ENCODE measurements at regions not wholly inside any gene's neighbourhood (a gene's known extent, or its start where the extent isn't known, plus 50 kb on each side); places are given as distances from the start of the nearest gene placed in this dataset.

- no peaks in the 10 kb centered on the region for H3K36me3 ChIP-seq (ENCODE audit: control insufficient read depth in 2 of 2, insufficient read depth in 1 of 2, low read length in 2 of 2)
- TF ChIP-seq GLIS1 (tag by site-specific recombination; IDR thresholded peaks at IDR 0.05) (0 out of 2 replicates have a peak, but pooled peaks have one; percentile 17), ZNF16 (tag by site-specific recombination; IDR thresholded peaks at IDR 0.05; ENCODE audit: low read depth) (no peak), ZNF274 (IDR thresholded peaks at IDR 0.05; ENCODE audit: low read length) (no peak), ZNF274 (tag by site-specific recombination; IDR thresholded peaks at IDR 0.05; ENCODE audit: borderline replicate concordance) (no peak), ATF2 (tag by site-specific recombination; IDR thresholded peaks at IDR 0.05; ENCODE audit: low read depth) (no peak), ZNF549 (tag by site-specific recombination; IDR thresholded peaks at IDR 0.05) (no peak), ZNF10 (tag by site-specific recombination; IDR thresholded peaks at IDR 0.05) (no peak), ZNF221 (tag by site-specific recombination; IDR thresholded peaks at IDR 0.05; ENCODE audit: borderline replicate concordance) (no peak), ZNF2 (tag by site-specific recombination; IDR thresholded peaks at IDR 0.05) (no peak)
- TF ChIP-seq, protein P1, sequence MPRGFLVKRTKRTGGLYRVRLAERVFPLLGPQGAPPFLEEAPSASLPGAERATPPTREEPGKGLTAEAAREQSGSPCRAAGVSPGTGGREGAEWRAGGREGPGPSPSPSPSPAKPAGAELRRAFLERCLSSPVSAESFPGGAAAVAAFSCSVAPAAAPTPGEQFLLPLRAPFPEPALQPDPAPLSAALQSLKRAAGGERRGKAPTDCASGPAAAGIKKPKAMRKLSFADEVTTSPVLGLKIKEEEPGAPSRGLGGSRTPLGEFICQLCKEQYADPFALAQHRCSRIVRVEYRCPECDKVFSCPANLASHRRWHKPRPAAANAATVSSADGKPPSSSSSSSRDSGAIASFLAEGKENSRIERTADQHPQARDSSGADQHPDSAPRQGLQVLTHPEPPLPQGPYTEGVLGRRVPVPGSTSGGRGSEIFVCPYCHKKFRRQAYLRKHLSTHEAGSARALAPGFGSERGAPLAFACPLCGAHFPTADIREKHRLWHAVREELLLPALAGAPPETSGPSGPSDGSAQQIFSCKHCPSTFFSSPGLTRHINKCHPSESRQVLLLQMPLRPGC (tag by site-specific recombination; IDR thresholded peaks at IDR 0.05), result no peak
- H3K4me1 ChIP-seq (ENCODE audit: control insufficient read depth, insufficient read depth, low read length), result no peaks in the 10 kb centered on the region
- H3K9me3 ChIP-seq (ENCODE audit: control insufficient read depth, insufficient read depth, low read depth, low read length), result no peaks in the 10 kb centered on the region
- CTCF ChIA-PET, result interaction anchor here (1.6 kb wide), 1 partner anchor 121 kb away, joined by 5 read pairs; no protein-coding TSS in a partner anchor
- no peak overlapping the region for H3K4me3 ChIP-seq (ENCODE audit: low read depth, low read length)
- POLR2A ChIA-PET, result no interaction called here
- no peak overlapping the region for H3K27ac ChIP-seq (ENCODE audit: extremely low read depth, low read depth, low read length)
These were observed 64.9 kb upstream of the KCNA5 start for GRCh38 chr12:4978737-4979136.

- no peak overlapping the region for H3K4me3 ChIP-seq (ENCODE audit: low read depth, low read length)
These were observed 63.9 kb upstream of the KCNA5 start for GRCh38 chr12:4979737-4980136.

DNA sequence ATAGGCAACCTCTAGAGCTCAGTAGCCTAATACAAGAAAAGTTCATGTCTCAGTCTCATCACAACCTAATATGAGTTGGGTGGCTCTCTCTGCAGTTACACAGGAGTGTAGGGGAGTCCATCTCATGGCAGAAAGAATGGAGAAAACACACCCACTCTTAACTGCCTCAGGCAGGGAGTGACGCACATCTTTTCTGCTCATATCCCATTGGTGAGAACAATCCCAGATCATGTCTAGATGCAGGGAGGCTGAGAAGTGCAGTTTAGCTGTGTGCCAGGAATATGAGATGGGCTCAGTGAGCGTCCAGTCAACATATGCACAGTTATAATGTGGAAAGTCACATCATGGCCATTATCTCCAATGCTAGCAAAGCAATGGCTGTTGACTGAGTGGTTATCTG is 59.3 kb upstream of the KCNA5 start:
- Histone ChIP-seq H3K9me3 (ENCODE audit: control insufficient read depth, insufficient read depth, low read depth, low read length) (no peaks in the 10 kb centered on the region), H3K36me3 (ENCODE audit: control insufficient read depth in 2 of 2, insufficient read depth in 1 of 2, low read length in 2 of 2) (no peaks in the 10 kb centered on the region), H3K4me3 (ENCODE audit: low read depth, low read length) (no peak overlapping the region), H3K4me1 (ENCODE audit: control insufficient read depth, insufficient read depth, low read length) (no peaks in the 10 kb centered on the region), H3K27ac (ENCODE audit: extremely low read depth, low read depth, low read length) (no peak overlapping the region)
- POLR2A ChIA-PET, result no interaction called here
- CTCF ChIA-PET, result interaction anchor here (0.7 kb wide), 1 partner anchor 17 kb away, joined by 3 read pairs; no protein-coding TSS in a partner anchor
- TF ChIP-seq OSR2 (tag by site-specific recombination; IDR thresholded peaks at IDR 0.05) (no peak), ZNF558 (tag by site-specific recombination; IDR thresholded peaks at IDR 0.05) (no peak), ZNF791 (tag by site-specific recombination; IDR thresholded peaks at IDR 0.05) (no peak), ZNF19 (tag by site-specific recombination; IDR thresholded peaks at IDR 0.05; ENCODE audit: low read depth) (no peak), ZBTB21 (tag by site-specific recombination; IDR thresholded peaks at IDR 0.05) (no peak), ZNF571 (tag by site-specific recombination; IDR thresholded peaks at IDR 0.05) (no peak), ZNF140 (tag by site-specific recombination; IDR thresholded peaks at IDR 0.05) (no peak), EGR2 (tag by site-specific recombination; IDR thresholded peaks at IDR 0.05; ENCODE audit: low read depth) (no peak), ZNF280D (tag by site-specific recombination; IDR thresholded peaks at IDR 0.05) (no peak)
- TF ChIP-seq, protein P2, sequence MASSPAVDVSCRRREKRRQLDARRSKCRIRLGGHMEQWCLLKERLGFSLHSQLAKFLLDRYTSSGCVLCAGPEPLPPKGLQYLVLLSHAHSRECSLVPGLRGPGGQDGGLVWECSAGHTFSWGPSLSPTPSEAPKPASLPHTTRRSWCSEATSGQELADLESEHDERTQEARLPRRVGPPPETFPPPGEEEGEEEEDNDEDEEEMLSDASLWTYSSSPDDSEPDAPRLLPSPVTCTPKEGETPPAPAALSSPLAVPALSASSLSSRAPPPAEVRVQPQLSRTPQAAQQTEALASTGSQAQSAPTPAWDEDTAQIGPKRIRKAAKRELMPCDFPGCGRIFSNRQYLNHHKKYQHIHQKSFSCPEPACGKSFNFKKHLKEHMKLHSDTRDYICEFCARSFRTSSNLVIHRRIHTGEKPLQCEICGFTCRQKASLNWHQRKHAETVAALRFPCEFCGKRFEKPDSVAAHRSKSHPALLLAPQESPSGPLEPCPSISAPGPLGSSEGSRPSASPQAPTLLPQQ (tag by site-specific recombination; IDR thresholded peaks at IDR 0.05), result no peak

More at GRCh38 chr12:4979737-4980136, 63.9 kb upstream of the KCNA5 start:
- ChIA-PET POLR2A (no interaction called here), CTCF (interaction anchor here (1.6 kb wide), 1 partner anchor 122 kb away, joined by 5 read pairs; no protein-coding TSS in a partner anchor)
- H3K36me3 ChIP-seq (ENCODE audit: control insufficient read depth in 2 of 2, insufficient read depth in 1 of 2, low read length in 2 of 2), result no peaks in the 10 kb centered on the region
- no peak overlapping the region for H3K27ac ChIP-seq (ENCODE audit: extremely low read depth, low read depth, low read length)
- H3K4me1 ChIP-seq (ENCODE audit: control insufficient read depth, insufficient read depth, low read length), result no peaks in the 10 kb centered on the region
- H3K9me3 ChIP-seq (ENCODE audit: control insufficient read depth, insufficient read depth, low read depth, low read length), result no peaks in the 10 kb centered on the region
- TF ChIP-seq ZNF571 (tag by site-specific recombination; IDR thresholded peaks at IDR 0.05) (no peak), IKZF3 (tag by site-specific recombination; IDR thresholded peaks at IDR 0.05) (no peak), ZNF248 (tag by site-specific recombination; IDR thresholded peaks at IDR 0.05) (no peak)
- TF ChIP-seq, protein P3, sequence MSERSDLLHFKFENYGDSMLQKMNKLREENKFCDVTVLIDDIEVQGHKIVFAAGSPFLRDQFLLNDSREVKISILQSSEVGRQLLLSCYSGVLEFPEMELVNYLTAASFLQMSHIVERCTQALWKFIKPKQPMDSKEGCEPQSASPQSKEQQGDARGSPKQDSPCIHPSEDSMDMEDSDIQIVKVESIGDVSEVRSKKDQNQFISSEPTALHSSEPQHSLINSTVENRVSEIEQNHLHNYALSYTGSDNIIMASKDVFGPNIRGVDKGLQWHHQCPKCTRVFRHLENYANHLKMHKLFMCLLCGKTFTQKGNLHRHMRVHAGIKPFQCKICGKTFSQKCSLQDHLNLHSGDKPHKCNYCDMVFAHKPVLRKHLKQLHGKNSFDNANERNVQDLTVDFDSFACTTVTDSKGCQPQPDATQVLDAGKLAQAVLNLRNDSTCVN (tag by site-specific recombination; optimal IDR thresholded peaks at IDR 0.05), result no peak

Measured in HEK293 (cell line).